GM12878 (cell line): ENCODE measurements at regions not wholly inside any gene's neighbourhood (a gene's known extent, or its start where the extent isn't known, plus 50 kb on each side); places are given as distances from the start of the nearest gene placed in this dataset.

ENCODE experiments used
- ATAC-seq: fragments of 200-7000 bp; cut with Tn5 transposase; 3 replicates; pipeline ENCODE4 v1.9.1; 2020; ENCODE audit warnings: mild to moderate bottlenecking, moderate library complexity
- BruUV-seq: library from RNA; stranded (reverse); fragments of 400-500 nt; replicated peaks from 2 replicates; lab custom pipeline; 2021; lab: Mats Ljungman, UMichigan
- CTCF ChIA-PET: fragments of 300-600 bp; sonication (Branson Sonifier 250); formaldehyde crosslinking; extraction: SDS; loops from one replicate; lab custom pipeline; 2021; ENCODE audit warnings: inconsistent platforms; lab: Yijun Ruan, JAX
- POLR2A ChIA-PET: fragments of 350-600 bp; formaldehyde crosslinking; extraction: SDS; loops from one replicate; lab custom pipeline; 2021; ENCODE audit warnings: inconsistent platforms; lab: Charles Lee
- RAD21 ChIA-PET: fragments of 300-600 bp; sonication (Branson Sonifier 250); formaldehyde crosslinking; loops from one replicate; lab custom pipeline; 2023; ENCODE audit warnings: antibody characterized with exemption; ENCODE audit not compliant: unreplicated experiment; lab: Charles Lee
- SMC1A ChIA-PET: fragments of 300-600 bp; sonication (Branson Sonifier 250); formaldehyde crosslinking; loops from one replicate; lab custom pipeline; 2023; ENCODE audit not compliant: unreplicated experiment, uncharacterized antibody; lab: Charles Lee
- DNase-seq: peaks from one replicate; pipeline ENCODE4 v3.0.0-alpha.2; 2011; ENCODE audit warnings: low read depth, low spot score
- FAIRE-seq: peaks from 3 replicates; lab custom pipeline; 2011; peaks lifted over from hg19 to GRCh38; lab: Jason Lieb, UNC
- H2AFZ ChIP-seq: 2 replicates; pipeline ENCODE4 v1.6.0; 2011; ENCODE audit warnings: low read depth, low read length, control low read depth; ENCODE audit not compliant: control insufficient read depth
- H3K27ac ChIP-seq: 2 replicates; pipeline ENCODE4 v1.5.1; 2011; ENCODE audit warnings: control low read depth; ENCODE audit not compliant: control insufficient read depth, insufficient read depth
- H3K27me3 ChIP-seq, 2 experiments: replicated peaks in 1 of 2; 2 replicates each; pipeline versions ENCODE4 v1.6.0 to v1.6.1; 2011; ENCODE audit warnings: low read length in 1 of 2; ENCODE audit not compliant: control insufficient read depth in 2 of 2, insufficient read depth in 2 of 2
- H3K36me3 ChIP-seq, 2 experiments: 2 replicates each; pipeline ENCODE4 v1.5.1; 2011; ENCODE audit warnings: low read length in 1 of 2; ENCODE audit not compliant: control insufficient read depth in 2 of 2, insufficient read depth in 2 of 2
- H3K4me1 ChIP-seq: 2 replicates; pipeline ENCODE4 v1.6.1; 2011; ENCODE audit warnings: mild to moderate bottlenecking, low read length, moderate library complexity, mixed read lengths; ENCODE audit not compliant: control insufficient read depth, insufficient read depth
- H3K4me2 ChIP-seq: 2 replicates; pipeline ENCODE4 v1.6.0; 2011; ENCODE audit warnings: control low read depth; ENCODE audit not compliant: control insufficient read depth, insufficient read depth
- H3K4me3 ChIP-seq: fragments of 200-600 bp; sonication (generic); 2 replicates; pipeline ENCODE4 v1.5.1; 2016
- H3K79me2 ChIP-seq: 2 replicates; pipeline ENCODE4 v1.6.0; 2011; ENCODE audit warnings: low read length; ENCODE audit not compliant: control insufficient read depth, insufficient read depth
- H3K9ac ChIP-seq: 2 replicates; pipeline ENCODE4 v1.8.0; 2011; ENCODE audit warnings: low read length, control low read depth, mixed read lengths; ENCODE audit not compliant: control insufficient read depth, insufficient read depth
- H3K9me3 ChIP-seq: replicated peaks from 3 replicates; pipeline ENCODE4 v1.5.1; 2011; ENCODE audit warnings: mild to moderate bottlenecking, low read length; ENCODE audit not compliant: control insufficient read depth, insufficient read depth
- H4K20me1 ChIP-seq: 2 replicates; pipeline ENCODE4 v1.6.0; 2011; ENCODE audit not compliant: control insufficient read depth, insufficient read depth
- CEBPB ChIP-seq, 2 experiments: fragments of 150-350 bp in 1 of 2; IDR thresholded peaks; 2 replicates each; pipeline ENCODE4 v1.6.1; 2012 to 2014; ENCODE audit warnings: low read depth in 2 of 2, low read length in 2 of 2, borderline replicate concordance in 1 of 2, inconsistent platforms in 1 of 2
- CHD2 ChIP-seq: IDR thresholded peaks from 2 replicates; pipeline ENCODE4 v1.6.1; 2011; ENCODE audit warnings: low read depth, low read length, improper control_type of control experiment, borderline replicate concordance
- IKZF1 ChIP-seq: fragments of 450-650 bp; conservative IDR thresholded peaks from 2 replicates; pipeline ENCODE4 v1.6.1; 2017; ENCODE audit warnings: antibody characterized with exemption, mild to moderate bottlenecking
- IKZF2 ChIP-seq, 2 experiments: fragments of 450-650 bp; IDR thresholded peaks; 2 replicates each; pipeline ENCODE4 v1.6.1; 2017; ENCODE audit warnings: mild to moderate bottlenecking in 2 of 2, moderate library complexity in 2 of 2
- MTA3 ChIP-seq: IDR thresholded peaks from 2 replicates; pipeline ENCODE4 v1.6.1; 2012; ENCODE audit warnings: low read length, inconsistent platforms, borderline replicate concordance
- PAX5 ChIP-seq: IDR thresholded peaks from 2 replicates; pipeline ENCODE4 v1.6.1; 2011; ENCODE audit warnings: low read depth, low read length, borderline replicate concordance
- POLR2A ChIP-seq: IDR thresholded peaks from 2 replicates; pipeline ENCODE4 v1.6.1; 2011; ENCODE audit warnings: low read depth, mild to moderate bottlenecking, low read length
- RBBP5 ChIP-seq: fragments of 200-600 bp; sonication (generic); conservative IDR thresholded peaks from 2 replicates; pipeline ENCODE4 v1.6.1; 2016
- RELA ChIP-seq: fragments of 450-650 bp; IDR thresholded peaks from 2 replicates; pipeline ENCODE4 v1.8.0; 2014; ENCODE audit warnings: borderline replicate concordance; ENCODE audit not compliant: partially characterized antibody
- RFX5 ChIP-seq: IDR thresholded peaks from 2 replicates; pipeline ENCODE4 v1.6.1; 2011; ENCODE audit warnings: low read depth, low read length, improper control_type of control experiment
- STAT3 ChIP-seq: IDR thresholded peaks from 2 replicates; pipeline ENCODE4 v1.6.1; 2011; ENCODE audit warnings: low read depth, low read length, improper control_type of control experiment
- WRNIP1 ChIP-seq: IDR thresholded peaks from 2 replicates; pipeline ENCODE4 v1.6.1; 2011; ENCODE audit warnings: low read depth, low read length, improper control_type of control experiment, borderline replicate concordance
- WGBS: methylation state at CpG from one replicate; pipeline ENCODE4 v1.1.6; 2016; ENCODE audit warnings: low lambda C conversion rate; ENCODE audit not compliant: insufficient replicate concordance, insufficient coverage; ENCODE audit errors: missing lambda C conversion rate; 5-methylcytosine and 5-hydroxymethylcytosine counted together
- in situ Hi-C: fragments of 300-500 bp; cut with MboI; formaldehyde crosslinking; loops from 9 replicates; pipeline ENCODE4 v1.14.3; 2018; ENCODE audit warnings: mixed read lengths
- intact Hi-C: fragments of 100-400 bp; cut with micrococcal nuclease; formaldehyde crosslinking; loops from one replicate; pipeline ENCODE4 v1.14.2; 2022; ENCODE audit not compliant: unreplicated experiment
- TF ChIP-seq, protein P1 (sequence below): fragments of 450-650 bp; IDR thresholded peaks from 2 replicates; pipeline ENCODE4 v1.6.1; 2018; ENCODE audit warnings: mild to moderate bottlenecking, low read depth, moderate library complexity; ENCODE audit not compliant: partially characterized antibody
- TF ChIP-seq, protein P2 (sequence below): fragments of 450-650 bp; IDR thresholded peaks from 2 replicates; pipeline ENCODE4 v1.6.1; 2017; ENCODE audit warnings: mild to moderate bottlenecking, moderate library complexity
- TF ChIP-seq, protein P3 (sequence below): fragments of 450-650 bp; IDR thresholded peaks from 2 replicates; pipeline ENCODE4 v1.6.1; 2014; ENCODE audit warnings: mild to moderate bottlenecking

DNA sequence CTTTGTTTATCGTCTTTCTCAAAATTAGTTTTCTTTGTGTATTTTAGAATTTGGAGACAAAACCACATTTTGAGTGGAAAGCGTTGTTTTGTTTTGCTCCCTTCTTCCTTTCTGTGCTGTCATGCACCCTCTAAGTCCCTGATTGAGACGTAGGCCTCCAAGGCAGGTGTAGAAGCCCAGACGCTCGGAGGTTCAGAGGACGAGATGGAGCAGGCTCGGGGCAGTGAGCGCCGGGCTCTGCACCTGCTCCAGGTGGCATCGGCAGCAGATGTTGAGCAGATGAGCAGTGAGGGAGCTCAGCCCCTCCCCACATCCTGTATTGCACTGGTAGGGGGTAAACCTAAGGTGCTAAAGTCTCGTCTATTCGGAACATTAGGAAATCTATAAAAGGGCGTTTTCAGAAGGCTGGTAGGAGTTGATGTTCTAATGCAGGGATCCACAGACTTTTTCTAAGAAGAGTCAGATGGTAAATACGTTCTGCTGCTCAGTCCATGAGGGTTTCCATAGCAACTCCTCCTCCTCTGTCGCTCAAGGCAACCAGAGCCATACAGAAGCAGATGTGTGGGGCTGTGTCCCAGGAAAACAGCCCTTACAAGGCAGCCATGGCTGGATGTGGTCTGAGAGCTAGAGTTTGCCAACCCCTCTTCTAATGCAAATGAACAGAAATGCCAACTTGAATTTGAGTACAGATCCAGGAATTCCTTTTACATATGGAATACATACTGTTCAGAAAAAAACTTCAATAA, 724.2 kb downstream of the BRD1 start:
- Histone ChIP-seq H3K9ac (no peak overlapping the region), H3K79me2 (no peaks in the 10 kb centered on the region)
- intact Hi-C loops, result no loop called here
- in situ Hi-C loops, result no loop called here
- no peak for FAIRE-seq
- TF ChIP-seq IKZF1 (no peak), PAX5 (no peak), RFX5 (no peak), RBBP5 (no peak), RELA (no peak), WRNIP1 (no peak), POLR2A (no peak), STAT3 (no peak), IKZF2 (IDR thresholded peaks at IDR 0.05) (no peak), MTA3 (no peak), CEBPB (IDR thresholded peaks at IDR 0.05; ENCODE audit: borderline replicate concordance in 1 of 2, low read depth in 2 of 2, low read length in 2 of 2) (no peak), CHD2 (no peak)
- TF ChIP-seq, protein P1, sequence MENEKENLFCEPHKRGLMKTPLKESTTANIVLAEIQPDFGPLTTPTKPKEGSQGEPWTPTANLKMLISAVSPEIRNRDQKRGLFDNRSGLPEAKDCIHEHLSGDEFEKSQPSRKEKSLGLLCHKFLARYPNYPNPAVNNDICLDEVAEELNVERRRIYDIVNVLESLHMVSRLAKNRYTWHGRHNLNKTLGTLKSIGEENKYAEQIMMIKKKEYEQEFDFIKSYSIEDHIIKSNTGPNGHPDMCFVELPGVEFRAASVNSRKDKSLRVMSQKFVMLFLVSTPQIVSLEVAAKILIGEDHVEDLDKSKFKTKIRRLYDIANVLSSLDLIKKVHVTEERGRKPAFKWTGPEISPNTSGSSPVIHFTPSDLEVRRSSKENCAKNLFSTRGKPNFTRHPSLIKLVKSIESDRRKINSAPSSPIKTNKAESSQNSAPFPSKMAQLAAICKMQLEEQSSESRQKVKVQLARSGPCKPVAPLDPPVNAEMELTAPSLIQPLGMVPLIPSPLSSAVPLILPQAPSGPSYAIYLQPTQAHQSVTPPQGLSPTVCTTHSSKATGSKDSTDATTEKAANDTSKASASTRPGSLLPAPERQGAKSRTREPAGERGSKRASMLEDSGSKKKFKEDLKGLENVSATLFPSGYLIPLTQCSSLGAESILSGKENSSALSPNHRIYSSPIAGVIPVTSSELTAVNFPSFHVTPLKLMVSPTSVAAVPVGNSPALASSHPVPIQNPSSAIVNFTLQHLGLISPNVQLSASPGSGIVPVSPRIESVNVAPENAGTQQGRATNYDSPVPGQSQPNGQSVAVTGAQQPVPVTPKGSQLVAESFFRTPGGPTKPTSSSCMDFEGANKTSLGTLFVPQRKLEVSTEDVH, result no peak
- TF ChIP-seq, protein P2, sequence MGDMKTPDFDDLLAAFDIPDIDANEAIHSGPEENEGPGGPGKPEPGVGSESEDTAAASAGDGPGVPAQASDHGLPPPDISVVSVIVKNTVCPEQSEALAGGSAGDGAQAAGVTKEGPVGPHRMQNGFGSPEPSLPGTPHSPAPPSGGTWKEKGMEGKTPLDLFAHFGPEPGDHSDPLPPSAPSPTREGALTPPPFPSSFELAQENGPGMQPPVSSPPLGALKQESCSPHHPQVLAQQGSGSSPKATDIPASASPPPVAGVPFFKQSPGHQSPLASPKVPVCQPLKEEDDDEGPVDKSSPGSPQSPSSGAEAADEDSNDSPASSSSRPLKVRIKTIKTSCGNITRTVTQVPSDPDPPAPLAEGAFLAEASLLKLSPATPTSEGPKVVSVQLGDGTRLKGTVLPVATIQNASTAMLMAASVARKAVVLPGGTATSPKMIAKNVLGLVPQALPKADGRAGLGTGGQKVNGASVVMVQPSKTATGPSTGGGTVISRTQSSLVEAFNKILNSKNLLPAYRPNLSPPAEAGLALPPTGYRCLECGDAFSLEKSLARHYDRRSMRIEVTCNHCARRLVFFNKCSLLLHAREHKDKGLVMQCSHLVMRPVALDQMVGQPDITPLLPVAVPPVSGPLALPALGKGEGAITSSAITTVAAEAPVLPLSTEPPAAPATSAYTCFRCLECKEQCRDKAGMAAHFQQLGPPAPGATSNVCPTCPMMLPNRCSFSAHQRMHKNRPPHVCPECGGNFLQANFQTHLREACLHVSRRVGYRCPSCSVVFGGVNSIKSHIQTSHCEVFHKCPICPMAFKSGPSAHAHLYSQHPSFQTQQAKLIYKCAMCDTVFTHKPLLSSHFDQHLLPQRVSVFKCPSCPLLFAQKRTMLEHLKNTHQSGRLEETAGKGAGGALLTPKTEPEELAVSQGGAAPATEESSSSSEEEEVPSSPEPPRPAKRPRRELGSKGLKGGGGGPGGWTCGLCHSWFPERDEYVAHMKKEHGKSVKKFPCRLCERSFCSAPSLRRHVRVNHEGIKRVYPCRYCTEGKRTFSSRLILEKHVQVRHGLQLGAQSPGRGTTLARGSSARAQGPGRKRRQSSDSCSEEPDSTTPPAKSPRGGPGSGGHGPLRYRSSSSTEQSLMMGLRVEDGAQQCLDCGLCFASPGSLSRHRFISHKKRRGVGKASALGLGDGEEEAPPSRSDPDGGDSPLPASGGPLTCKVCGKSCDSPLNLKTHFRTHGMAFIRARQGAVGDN, result no peak
- TF ChIP-seq, protein P3, sequence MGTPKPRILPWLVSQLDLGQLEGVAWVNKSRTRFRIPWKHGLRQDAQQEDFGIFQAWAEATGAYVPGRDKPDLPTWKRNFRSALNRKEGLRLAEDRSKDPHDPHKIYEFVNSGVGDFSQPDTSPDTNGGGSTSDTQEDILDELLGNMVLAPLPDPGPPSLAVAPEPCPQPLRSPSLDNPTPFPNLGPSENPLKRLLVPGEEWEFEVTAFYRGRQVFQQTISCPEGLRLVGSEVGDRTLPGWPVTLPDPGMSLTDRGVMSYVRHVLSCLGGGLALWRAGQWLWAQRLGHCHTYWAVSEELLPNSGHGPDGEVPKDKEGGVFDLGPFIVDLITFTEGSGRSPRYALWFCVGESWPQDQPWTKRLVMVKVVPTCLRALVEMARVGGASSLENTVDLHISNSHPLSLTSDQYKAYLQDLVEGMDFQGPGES, result no peak
- TF ChIP-seq, all 136 proteins: peak for 0
- Histone ChIP-seq H3K4me1 (no peaks in the 10 kb centered on the region), H3K4me3 (no peak overlapping the region), H3K27me3 (no peaks in the 10 kb centered on the region), H2AFZ (no peak overlapping the region), H3K27ac (no peak overlapping the region), H3K36me3 (no peaks in the 10 kb centered on the region), H4K20me1 (no peaks in the 10 kb centered on the region), H3K9me3 (no peaks in the 10 kb centered on the region; the same call in 2 of the 3 replicates), H3K4me2 (no peak overlapping the region)
- BruUV-seq, result no TSS peak
- ATAC-seq (no peak), DNase-seq (no peak)
- CTCF ChIA-PET, result no interaction called here
- 24% methylated on average over 14 of the region's 15 CpGs for WGBS
- RAD21 ChIA-PET, result no interaction called here
- POLR2A ChIA-PET, result no interaction called here
- SMC1A ChIA-PET, result no interaction called here
